K562 (cell line): ENCODE measurements at regions not wholly inside any gene's neighbourhood (a gene's known extent, or its start where the extent isn't known, plus 50 kb on each side); places are given as distances from the start of the nearest gene placed in this dataset.

Experiments used
- ATAC-seq: fragments of 200-7000 bp; cut with Tn5 transposase; 3 replicates; pipeline ENCODE4 v1.9.1; 2020; ENCODE audit warnings: moderate library complexity
- BruUV-seq: library from RNA; stranded (reverse); fragments of 400-500 nt; replicated peaks from 2 replicates; lab custom pipeline; 2021; lab: Mats Ljungman, UMichigan
- CTCF ChIA-PET: fragments of 300-600 bp; formaldehyde crosslinking; extraction: SDS; loops from one replicate; lab custom pipeline; 2021; ENCODE audit warnings: low intra/inter-chr PET ratio; lab: Yijun Ruan, JAX
- POLR2A ChIA-PET: fragments of 300-600, 350-650 bp; sonication (Branson Sonifier 250); formaldehyde crosslinking; extraction: SDS; loops from one replicate; lab custom pipeline; 2021; ENCODE audit warnings: antibody characterized with exemption, inconsistent platforms; lab: Yijun Ruan, JAX
- DNase-seq, 4 experiments: peaks; one replicate each; pipeline versions ENCODE4 v3.0.0 to v3.0.0-alpha.2; 2011 to 2018; ENCODE audit warnings: low spot score in 3 of 4, mixed read lengths in 3 of 4; ENCODE audit errors: extremely low read depth in 1 of 4
- FAIRE-seq: peaks from 2 replicates; lab custom pipeline; 2011; peaks lifted over from hg19 to GRCh38; lab: Jason Lieb, UNC
- H2AFZ ChIP-seq: 2 replicates; pipeline ENCODE4 v1.6.0; 2011; ENCODE audit warnings: low read depth, low read length, control low read depth, inconsistent platforms
- H3K27ac ChIP-seq: fragments of 200-600 bp; 3 replicates; pipeline ENCODE4 v1.8.0; 2011; ENCODE audit warnings: low read depth, mild to moderate bottlenecking, control low read depth, inconsistent platforms, low read length, moderate library complexity, mixed read lengths; ENCODE audit errors: extremely low read depth
- H3K27me3 ChIP-seq, 2 experiments: fragments of 300-600 bp in 1 of 2; 2 replicates in 1 of 2; 3 replicates in 1 of 2; pipeline versions ENCODE4 v1.6.0 to v1.8.0; 2011; ENCODE audit warnings: inconsistent platforms in 2 of 2, low read length in 2 of 2, mild to moderate bottlenecking in 1 of 2, mixed read lengths in 1 of 2, moderate library complexity in 1 of 2; ENCODE audit not compliant: control insufficient read depth in 2 of 2, insufficient read depth in 2 of 2
- H3K36me3 ChIP-seq: fragments of 300-600 bp; 3 replicates; pipeline ENCODE4 v1.8.0; 2011; ENCODE audit warnings: mild to moderate bottlenecking, low read length, inconsistent platforms; ENCODE audit not compliant: control insufficient read depth, insufficient read depth
- H3K4me1 ChIP-seq, 2 experiments: fragments of 200-600 bp in 1 of 2; replicated peaks in 1 of 2; 2 replicates in 1 of 2; 3 replicates in 1 of 2; pipeline versions ENCODE4 v1.5.1 to v1.8.0; 2011; ENCODE audit warnings: inconsistent platforms in 2 of 2, low read length in 2 of 2, mild to moderate bottlenecking in 1 of 2, mixed read lengths in 1 of 2, moderate library complexity in 1 of 2; ENCODE audit not compliant: control insufficient read depth in 2 of 2, insufficient read depth in 2 of 2
- H3K4me2 ChIP-seq: 2 replicates; pipeline ENCODE4 v1.6.1; 2011; ENCODE audit warnings: low read length, control low read depth, inconsistent platforms, mixed read lengths; ENCODE audit not compliant: insufficient read depth
- H3K4me3 ChIP-seq: fragments of 200-600 bp; sonication (generic), shearing (Covaris generic); 2 replicates; pipeline ENCODE4 v1.5.1; 2016; ENCODE audit warnings: control low read depth, inconsistent platforms
- H3K79me2 ChIP-seq: fragments of 200-600 bp; 3 replicates; pipeline ENCODE4 v1.8.0; 2011; ENCODE audit warnings: low read length, inconsistent platforms; ENCODE audit not compliant: control insufficient read depth, insufficient read depth
- H3K9ac ChIP-seq, 2 experiments: 2 replicates each; pipeline versions ENCODE4 v1.6.0 to v1.6.1; 2011; ENCODE audit warnings: low read depth in 2 of 2, low read length in 2 of 2, control low read depth in 1 of 2, inconsistent platforms in 1 of 2, mild to moderate bottlenecking in 1 of 2, mixed read lengths in 1 of 2; ENCODE audit not compliant: insufficient read depth in 1 of 2
- H3K9me1 ChIP-seq: one replicate; pipeline ENCODE4 v1.6.0; 2011; ENCODE audit warnings: inconsistent platforms, mild to moderate bottlenecking, low read length, moderate library complexity; ENCODE audit not compliant: control insufficient read depth, insufficient read depth
- H3K9me3 ChIP-seq: replicated peaks from 2 replicates; pipeline ENCODE4 v1.5.1; 2011; ENCODE audit warnings: low read depth, low read length, inconsistent platforms; ENCODE audit not compliant: control insufficient read depth, insufficient read depth
- H4K20me1 ChIP-seq: replicated peaks from 2 replicates; pipeline ENCODE4 v1.6.1; 2011; ENCODE audit warnings: low read length, inconsistent platforms, mixed read lengths; ENCODE audit not compliant: control insufficient read depth, insufficient read depth
- CEBPZ ChIP-seq: fragments of 150-350 bp; IDR thresholded peaks from 2 replicates; pipeline ENCODE4 v1.6.1; 2014; ENCODE audit warnings: low read depth, mild to moderate bottlenecking, low read length, borderline replicate concordance
- CREB3L1 ChIP-seq: fragments of 450-650 bp; IDR thresholded peaks from 2 replicates; pipeline ENCODE4 v1.6.1; 2014; ENCODE audit warnings: low read depth, mild to moderate bottlenecking, moderate library complexity, borderline replicate concordance
- POLR3G ChIP-seq: IDR thresholded peaks from 2 replicates; pipeline ENCODE4 v1.6.1; 2011; ENCODE audit not compliant: insufficient read length, insufficient replicate concordance; ENCODE audit errors: extremely low read depth
- RREB1 ChIP-seq: fragments of 250-450 bp; sonication (Bioruptor Pico); IDR thresholded peaks from 2 replicates; pipeline ENCODE4 v1.4.0; 2020
- THAP7 ChIP-seq: fragments of 250-450 bp; sonication (Bioruptor Pico); IDR thresholded peaks from 2 replicates; pipeline ENCODE4 v1.5.0; 2021
- ZNF280A ChIP-seq: fragments of 450-650 bp; IDR thresholded peaks from 2 replicates; pipeline ENCODE4 v1.6.1; 2018; ENCODE audit warnings: mild to moderate bottlenecking, low read depth; ENCODE audit not compliant: partially characterized antibody
- WGBS: fragments of 100-300 bp; shearing (Covaris generic); methylation state at CpG from one replicate; pipeline ENCODE4 v1.1.6; 2016; ENCODE audit warnings: low coverage, mixed read lengths; ENCODE audit not compliant: insufficient coverage; ENCODE audit errors: missing lambda C conversion rate; 5-methylcytosine and 5-hydroxymethylcytosine counted together
- in situ Hi-C: fragments of 300-500 bp; cut with MboI; formaldehyde crosslinking; loops from 4 replicates; pipeline ENCODE4 v1.15.0; 2018; ENCODE audit warnings: inconsistent platforms, mixed read lengths
- intact Hi-C: fragments of 100-400 bp; cut with micrococcal nuclease; formaldehyde crosslinking; loops from 2 replicates; pipeline ENCODE4 v1.14.2; 2022

GRCh38 chr10:107424628-107425027, 260.1 kb upstream of the SORCS1 start (continued):
- TF ChIP-seq CREB3L1, result no peak
- TF ChIP-seq ZNF280A, result no peak

- H3K36me3 ChIP-seq, result no peaks in the 10 kb centered on the region
- intact Hi-C loops, result no loop called here
- ATAC-seq (no peak), DNase-seq (no peak), FAIRE-seq (no peak)
- no peaks in the 10 kb centered on the region for H3K27me3 ChIP-seq
- H3K9ac ChIP-seq, result no peak overlapping the region
- no peaks in the 10 kb centered on the region for H3K79me2 ChIP-seq
- no peaks in the 10 kb centered on the region for H3K4me1 ChIP-seq
- 3% methylated on average over 3 of the region's 3 CpGs for WGBS
- no peaks in the 10 kb centered on the region for H4K20me1 ChIP-seq
- in situ Hi-C loops, result no loop called here
- H3K9me3 ChIP-seq, result no peaks in the 10 kb centered on the region
- H3K9me1 ChIP-seq, result no peaks in the 10 kb centered on the region
- no peak overlapping the region for H3K4me3 ChIP-seq
- POLR2A ChIA-PET, result no interaction called here
- H3K27ac ChIP-seq, result no peak overlapping the region
- no peak overlapping the region for H2AFZ ChIP-seq
- CTCF ChIA-PET, result no interaction called here
- H3K4me2 ChIP-seq, result no peak overlapping the region
- no TSS peak for BruUV-seq
- TF ChIP-seq CEBPZ (no peak), RREB1 (CRISPR knock-in tag) (no peak), POLR3G (no peak), THAP7 (no peak)
Observed at GRCh38 chr10:107423903-107424302, 259.4 kb upstream of the SORCS1 start.
